OCI-LY3 (cell line): ENCODE measurements at regions not wholly inside any gene's neighbourhood (a gene's known extent, or its start where the extent isn't known, plus 50 kb on each side); places are given as distances from the start of the nearest gene placed in this dataset.

Experiments
- H2AFZ ChIP-seq: fragments of 200-600, 300-600 bp; shearing (Covaris generic); 2 replicates; pipeline ENCODE4 v1.6.0; 2014; ENCODE audit warnings: antibody characterized with exemption, low read depth, low read length
- H3K27ac ChIP-seq: fragments of 200-600, 300-600 bp; sonication (generic); 2 replicates; pipeline ENCODE4 v1.5.1; 2014; ENCODE audit warnings: mild to moderate bottlenecking, low read length, moderate library complexity, mixed read lengths
- H3K27me3 ChIP-seq: fragments of 200-600, 300-600 bp; sonication (generic); 2 replicates; pipeline ENCODE4 v1.6.1; 2014; ENCODE audit warnings: low read depth, low read length, mixed read lengths
- H3K36me3 ChIP-seq: fragments of 200-600, 300-600 bp; sonication (generic); replicated peaks from 2 replicates; pipeline ENCODE3; 2014; ENCODE audit warnings: low read depth, low read length, mixed read lengths
- H3K4me1 ChIP-seq: fragments of 300-600, 200-600 bp; sonication (generic); 2 replicates; pipeline ENCODE4 v1.6.1; 2014; ENCODE audit warnings: low read length, mixed read lengths
- H3K4me2 ChIP-seq: fragments of 200-600, 300-600 bp; sonication (generic); 2 replicates; pipeline ENCODE4 v1.6.1; 2014; ENCODE audit warnings: low read length, mixed read lengths
- H3K4me3 ChIP-seq: fragments of 300-600, 200-600 bp; sonication (generic); 2 replicates; pipeline ENCODE4 v1.5.1; 2014; ENCODE audit warnings: antibody characterized with exemption, mild to moderate bottlenecking, low read length, moderate library complexity
- H3K79me2 ChIP-seq: fragments of 300-600, 200-600 bp; shearing (Covaris generic); 2 replicates; pipeline ENCODE4 v1.6.1; 2014; ENCODE audit warnings: mild to moderate bottlenecking, low read length, mixed read lengths
- H3K9ac ChIP-seq: fragments of 300-600, 200-600 bp; shearing (Covaris generic); 2 replicates; pipeline ENCODE4 v1.6.0; 2014; ENCODE audit warnings: mild to moderate bottlenecking, low read length, moderate library complexity
- H3K9me3 ChIP-seq: fragments of 200-600, 300-600 bp; shearing (Covaris generic); 2 replicates; pipeline ENCODE4 v1.6.1; 2014; ENCODE audit warnings: low read length, mixed read lengths; ENCODE audit not compliant: insufficient read depth
- H4K20me1 ChIP-seq: fragments of 200-600, 300-600 bp; sonication (generic); 2 replicates; pipeline ENCODE4 v1.6.1; 2016; ENCODE audit warnings: low read length, mixed read lengths; ENCODE audit not compliant: insufficient read depth
- EZH2phosphoT487 ChIP-seq: fragments of 200-600 bp; shearing (Covaris generic); IDR thresholded peaks from 2 replicates; pipeline ENCODE4 v1.6.1; 2018; ENCODE audit warnings: antibody characterized with exemption, mixed run types, low read depth
- TF ChIP-seq, protein P1 (sequence below): fragments of 200-600, 300-600 bp; sonication (generic); IDR thresholded peaks from 2 replicates; pipeline ENCODE4 v1.5.1; 2014; ENCODE audit warnings: antibody characterized with exemption, low read length, low read depth

DNA sequence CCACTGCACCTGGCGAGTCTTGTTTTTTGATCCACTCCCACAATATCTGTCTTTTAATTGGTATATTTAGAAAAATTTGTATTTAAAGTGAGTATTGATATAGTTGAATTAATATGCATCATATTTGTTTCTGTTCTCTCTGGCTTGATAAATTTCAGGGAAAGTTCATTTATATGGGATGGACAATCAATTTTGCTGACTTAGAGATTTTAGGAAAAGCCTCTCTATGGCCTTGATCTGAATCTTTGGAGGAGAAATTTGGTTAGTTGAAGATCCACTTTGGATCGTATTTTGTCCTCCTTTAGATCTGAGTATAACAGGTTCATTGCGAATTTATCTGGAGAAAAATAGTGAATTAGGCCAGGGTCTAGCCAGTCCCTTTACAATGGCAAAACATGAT is 67.2 kb downstream of the SPRY2 start:
- H3K4me3 ChIP-seq: no peak overlapping the region
- peaks cover 5% of the 10 kb centered on the region; the same call in 1 of the 2 replicates for H3K4me1 ChIP-seq
- peaks cover 3% of the 10 kb centered on the region for H3K36me3 ChIP-seq
- no peaks in the 10 kb centered on the region for H3K79me2 ChIP-seq
- H3K9me3 ChIP-seq: peaks cover 7% of the 10 kb centered on the region; the same call in 1 of the 2 replicates
- H2AFZ ChIP-seq: no peak overlapping the region
- no peaks in the 10 kb centered on the region for H4K20me1 ChIP-seq
- no peak overlapping the region for H3K27ac ChIP-seq
- H3K9ac ChIP-seq: no peak overlapping the region
- no peak overlapping the region for H3K4me2 ChIP-seq
- no peak for TF ChIP-seq EZH2phosphoT487
- TF ChIP-seq, protein P1, sequence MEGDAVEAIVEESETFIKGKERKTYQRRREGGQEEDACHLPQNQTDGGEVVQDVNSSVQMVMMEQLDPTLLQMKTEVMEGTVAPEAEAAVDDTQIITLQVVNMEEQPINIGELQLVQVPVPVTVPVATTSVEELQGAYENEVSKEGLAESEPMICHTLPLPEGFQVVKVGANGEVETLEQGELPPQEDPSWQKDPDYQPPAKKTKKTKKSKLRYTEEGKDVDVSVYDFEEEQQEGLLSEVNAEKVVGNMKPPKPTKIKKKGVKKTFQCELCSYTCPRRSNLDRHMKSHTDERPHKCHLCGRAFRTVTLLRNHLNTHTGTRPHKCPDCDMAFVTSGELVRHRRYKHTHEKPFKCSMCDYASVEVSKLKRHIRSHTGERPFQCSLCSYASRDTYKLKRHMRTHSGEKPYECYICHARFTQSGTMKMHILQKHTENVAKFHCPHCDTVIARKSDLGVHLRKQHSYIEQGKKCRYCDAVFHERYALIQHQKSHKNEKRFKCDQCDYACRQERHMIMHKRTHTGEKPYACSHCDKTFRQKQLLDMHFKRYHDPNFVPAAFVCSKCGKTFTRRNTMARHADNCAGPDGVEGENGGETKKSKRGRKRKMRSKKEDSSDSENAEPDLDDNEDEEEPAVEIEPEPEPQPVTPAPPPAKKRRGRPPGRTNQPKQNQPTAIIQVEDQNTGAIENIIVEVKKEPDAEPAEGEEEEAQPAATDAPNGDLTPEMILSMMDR: no peak
- no peaks in the 10 kb centered on the region for H3K27me3 ChIP-seq

DNA sequence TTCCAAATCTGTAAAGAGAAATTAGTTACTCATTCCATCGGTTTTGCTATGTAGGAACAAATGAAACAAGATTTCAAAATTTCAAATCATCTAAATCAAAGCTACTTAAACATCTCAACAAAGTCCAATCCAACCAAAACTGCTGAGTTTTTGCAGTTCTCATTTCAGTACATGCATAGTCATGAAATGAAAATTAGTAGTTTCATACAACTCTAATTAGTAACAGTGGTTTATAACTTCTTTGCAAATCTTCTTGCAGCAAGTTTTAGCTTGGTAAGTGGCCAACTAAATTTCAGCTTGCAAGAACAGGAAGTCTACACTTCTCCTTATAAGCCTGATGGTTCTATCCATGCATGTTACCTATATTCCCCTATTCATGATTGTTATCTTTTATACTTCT is 75.6 kb downstream of the SPRY2 start:
- Histone ChIP-seq H3K9me3 (peaks cover 19% of the 10 kb centered on the region; the same call in 1 of the 2 replicates), H3K4me2 (no peak overlapping the region), H3K27me3 (no peaks in the 10 kb centered on the region), H4K20me1 (no peaks in the 10 kb centered on the region), H3K4me1 (peaks cover 4% of the 10 kb centered on the region; the same call in 1 of the 2 replicates), H3K27ac (no peak overlapping the region), H2AFZ (no peak overlapping the region), H3K9ac (no peak overlapping the region), H3K4me3 (no peak overlapping the region), H3K79me2 (no peaks in the 10 kb centered on the region), H3K36me3 (peaks cover 13% of the 10 kb centered on the region)
- TF ChIP-seq EZH2phosphoT487: no peak
- TF ChIP-seq, protein P1: no peak

DNA sequence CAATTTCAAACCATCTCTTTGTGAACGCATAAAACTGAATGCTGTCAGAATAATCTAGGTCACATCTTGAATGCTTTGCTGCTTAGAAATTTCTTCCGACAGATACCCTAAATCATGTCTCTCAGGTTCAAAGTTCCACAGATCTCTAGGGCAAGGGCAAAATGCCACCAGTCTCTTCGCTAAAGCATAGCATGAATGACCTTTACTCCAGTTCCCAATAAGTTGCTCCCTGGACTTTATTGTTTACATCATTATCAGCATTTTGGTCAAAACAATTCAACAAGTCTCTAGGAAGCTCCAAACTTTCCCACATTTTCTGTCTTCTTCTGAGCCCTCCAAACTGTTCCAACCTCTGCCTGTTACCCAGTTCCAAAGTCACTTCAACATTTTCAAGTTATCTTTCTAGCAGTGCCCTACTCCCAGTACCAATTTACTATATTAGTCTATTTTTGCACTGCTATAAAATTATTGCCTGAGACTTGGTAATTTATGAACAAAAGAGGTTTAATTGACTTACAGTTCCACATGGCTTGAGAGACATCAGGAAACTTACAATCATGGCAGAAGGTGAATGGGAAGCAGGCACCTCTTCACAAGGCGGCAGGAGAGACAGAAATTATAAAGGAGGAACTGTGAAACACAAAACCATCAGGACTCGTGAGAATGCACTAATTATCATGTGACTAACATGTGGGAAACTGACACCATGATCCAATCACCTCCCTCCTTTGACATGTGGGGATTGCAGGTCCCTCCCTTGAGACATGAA is 77.0 kb downstream of the SPRY2 start:
- Histone ChIP-seq H3K9ac (no peak overlapping the region), H3K36me3 (peaks cover 13% of the 10 kb centered on the region), H4K20me1 (no peaks in the 10 kb centered on the region), H3K27me3 (no peaks in the 10 kb centered on the region), H2AFZ (no peak overlapping the region), H3K4me3 (no peak overlapping the region), H3K4me1 (peaks cover 4% of the 10 kb centered on the region; the same call in 1 of the 2 replicates), H3K27ac (no peak overlapping the region), H3K79me2 (no peaks in the 10 kb centered on the region), H3K4me2 (no peak overlapping the region), H3K9me3 (peaks cover 19% of the 10 kb centered on the region; the same call in 1 of the 2 replicates)
- TF ChIP-seq, protein P1: no peak
- TF ChIP-seq EZH2phosphoT487: no peak

DNA sequence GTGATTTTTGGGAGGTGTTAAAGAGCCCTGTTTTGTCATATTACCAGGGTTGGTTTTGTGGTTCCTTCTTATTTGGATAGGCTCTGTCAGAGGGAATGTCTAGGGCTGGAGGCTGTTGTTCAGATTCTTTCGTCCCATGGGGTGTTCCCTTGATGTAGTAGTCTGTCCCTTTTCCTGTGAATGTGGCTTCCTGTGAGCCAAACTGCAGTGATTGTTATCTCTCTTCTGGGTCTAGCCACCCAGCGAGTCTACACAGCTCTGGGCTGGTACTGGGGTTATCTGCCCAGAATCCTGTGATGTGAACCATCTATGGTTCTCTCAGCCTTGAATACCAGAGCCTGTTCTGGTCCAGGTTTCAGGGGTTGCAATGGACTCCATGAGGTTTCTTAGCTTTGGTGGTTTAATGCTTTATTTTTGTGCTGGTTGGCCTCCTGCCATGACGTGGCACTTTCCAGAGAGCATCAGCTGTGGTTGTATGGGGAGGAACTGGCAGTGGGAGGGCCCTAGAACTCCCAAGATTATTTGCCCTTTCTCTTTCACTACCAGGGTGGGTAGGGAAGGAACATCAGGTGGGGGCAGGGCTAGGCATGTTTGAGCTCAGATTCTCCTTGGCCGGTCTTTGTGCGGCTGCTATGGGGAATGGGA is 78.8 kb downstream of the SPRY2 start:
- H3K4me2 ChIP-seq: no peak overlapping the region

More for the DNA sequence above, 78.8 kb downstream of the SPRY2 start:
- Histone ChIP-seq H3K27ac (no peak overlapping the region), H3K9ac (no peak overlapping the region), H3K9me3 (peaks cover 19% of the 10 kb centered on the region; the same call in 1 of the 2 replicates), H3K4me3 (no peak overlapping the region), H3K4me1 (peaks cover 9% of the 10 kb centered on the region), H3K27me3 (no peaks in the 10 kb centered on the region), H3K79me2 (no peaks in the 10 kb centered on the region), H3K36me3 (peaks cover 13% of the 10 kb centered on the region), H4K20me1 (no peaks in the 10 kb centered on the region), H2AFZ (no peak overlapping the region)
- TF ChIP-seq EZH2phosphoT487: no peak
- TF ChIP-seq, protein P1: no peak
